GM13976 (cell line): ENCODE measurements at regions not wholly inside any gene's neighbourhood (a gene's known extent, or its start where the extent isn't known, plus 50 kb on each side); places are given as distances from the start of the nearest gene placed in this dataset.
"Not testable (repeated sequence)": the region's sequence is repeated elsewhere in the genome, so short reads cannot be mapped to it uniquely, and the experiment has no call there.

ENCODE experiments used
- DNase-seq: peaks from one replicate; pipeline ENCODE4 v3.0.0; 2012; ENCODE audit warnings: low spot score
- CTCF ChIP-seq: IDR thresholded peaks from 2 replicates; pipeline ENCODE4 v1.5.1; 2012; ENCODE audit warnings: borderline replicate concordance, mild to moderate bottlenecking; ENCODE audit not compliant: insufficient read depth; ENCODE audit errors: extremely low read depth, missing control alignments, control extremely low read depth
- in situ Hi-C: fragments of 300-500 bp; cut with MboI; formaldehyde crosslinking; loops from one replicate; pipeline ENCODE4 v1.12.0; 2022; ENCODE audit warnings: low sequenced_read_pairs, mixed read lengths, inconsistent platforms; ENCODE audit not compliant: unreplicated experiment

- TF ChIP-seq CTCF = no peak
- DNase-seq = no peak
- in situ Hi-C loops = no loop called here
Measured at GRCh38 chr12:23282701-23283100, 657.7 kb downstream of the ETNK1 start.

DNA sequence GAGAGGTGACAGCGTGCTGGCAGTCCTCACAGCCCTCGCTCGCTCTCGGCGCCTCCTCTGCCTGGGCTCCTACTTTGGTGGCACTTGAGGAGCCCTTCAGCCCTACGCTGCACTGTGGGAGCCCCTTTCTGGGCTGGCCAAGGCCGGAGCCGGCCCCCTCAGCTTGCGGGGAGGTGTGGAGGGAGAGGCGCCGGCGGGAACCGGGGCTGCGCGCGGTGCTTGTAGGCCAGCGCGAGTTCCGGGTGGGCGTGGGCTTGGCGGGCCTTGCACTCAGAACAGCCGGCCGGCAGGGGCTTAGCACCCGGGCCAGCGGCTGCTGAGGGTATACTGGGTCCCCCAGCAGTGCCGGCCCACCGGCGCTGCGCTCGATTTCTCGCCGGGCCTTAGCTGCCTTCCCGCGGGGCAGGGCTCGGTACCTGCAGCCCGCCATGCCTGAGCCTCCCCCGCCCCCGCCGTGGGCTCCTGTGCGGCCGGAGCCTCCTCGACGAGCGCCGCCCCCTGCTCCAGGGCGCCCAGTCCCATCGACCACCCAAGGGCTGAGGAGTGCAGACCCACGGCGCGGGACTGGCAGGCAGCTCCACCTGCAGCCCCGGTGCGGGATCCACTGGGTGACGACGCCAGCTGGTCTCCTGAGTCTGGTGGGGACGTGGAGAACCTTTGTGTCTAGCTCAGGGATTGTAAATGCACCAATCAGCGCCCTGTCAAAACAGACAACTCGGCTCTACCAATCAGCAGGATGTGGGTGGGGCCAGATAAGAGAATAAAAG lies 661.0 kb downstream of the ETNK1 start:
- in situ Hi-C loops, DNase-seq: not testable (repeated sequence)

- in situ Hi-C loops = no loop called here
- TF ChIP-seq CTCF = no peak
- no peak for DNase-seq
Measured at GRCh38 chr12:23290627-23291330, 658.7 kb downstream of the SOX5 start.

DNA sequence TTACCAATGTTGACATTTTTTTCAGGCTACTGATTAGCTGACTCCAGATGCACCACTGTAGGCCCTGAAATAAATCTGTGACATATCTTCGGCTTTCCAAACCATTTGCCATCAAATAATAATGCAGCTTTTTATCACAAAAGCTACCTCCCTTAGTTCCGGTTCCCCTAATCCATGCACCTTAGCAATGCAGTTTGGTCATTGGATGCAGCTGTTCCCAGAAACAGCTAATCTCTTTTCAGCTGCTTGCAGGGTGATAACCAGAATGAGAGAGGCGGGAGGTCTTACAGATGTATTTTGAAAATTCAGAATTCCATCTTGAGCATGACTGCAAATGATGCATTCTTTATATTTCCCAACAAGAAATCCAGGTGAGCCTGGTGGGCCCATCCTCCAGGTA lies 646.2 kb downstream of the SOX5 start:
- in situ Hi-C loops = no loop called here

DNA sequence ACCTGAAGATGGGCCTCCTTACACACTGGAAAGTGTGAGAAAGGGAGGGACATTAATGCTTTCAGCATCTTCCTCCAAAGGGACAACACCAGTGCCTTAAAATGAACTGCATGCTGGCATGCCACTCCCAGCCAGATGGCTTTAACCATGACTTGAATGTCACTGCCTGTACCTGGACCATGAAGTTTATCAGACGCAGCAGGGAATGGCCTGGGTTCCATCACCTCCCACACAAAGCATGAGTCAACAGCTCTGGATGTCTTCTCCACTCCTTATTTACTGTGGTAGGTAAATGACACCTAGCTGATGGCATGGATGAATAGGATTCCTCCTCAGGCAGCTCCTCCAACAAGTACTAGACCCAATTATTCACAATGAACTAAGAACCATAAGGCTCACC lies 645.6 kb downstream of the SOX5 start:
- DNase-seq = no peak
- TF ChIP-seq CTCF = no peak
- in situ Hi-C loops = no loop called here

More for the DNA sequence above, 646.2 kb downstream of the SOX5 start:
- TF ChIP-seq CTCF = no peak
- DNase-seq = no peak

- in situ Hi-C loops = no loop called here
Measured at GRCh38 chr12:23333938-23334337, 615.5 kb downstream of the SOX5 start.

More at GRCh38 chr12:23333938-23334337, 615.5 kb downstream of the SOX5 start:
- no peak for DNase-seq
- TF ChIP-seq CTCF = no peak
